OCI-LY7 (cell line): ENCODE measurements at regions not wholly inside any gene's neighbourhood (a gene's known extent, or its start where the extent isn't known, plus 50 kb on each side); places are given as distances from the start of the nearest gene placed in this dataset.

Source experiments
- BruUV-seq: library from RNA; stranded (reverse); fragments of 400-500 nt; replicated peaks from 2 replicates; lab custom pipeline; 2021; lab: Mats Ljungman, UMichigan
- CTCF ChIA-PET: fragments of 300-600 bp; sonication (Branson Sonifier 250); formaldehyde crosslinking; loops from one replicate; lab custom pipeline; 2022; ENCODE audit warnings: antibody characterized with exemption; ENCODE audit not compliant: unreplicated experiment; lab: Charles Lee
- POLR2A ChIA-PET: fragments of 300-600 bp; sonication (Branson Sonifier 250); formaldehyde crosslinking; loops from one replicate; lab custom pipeline; 2022; ENCODE audit warnings: antibody characterized with exemption; lab: Charles Lee
- DNase-seq: peaks from one replicate; pipeline ENCODE4 v3.0.0-alpha.2; 2015; ENCODE audit warnings: low spot score
- H2AFZ ChIP-seq: fragments of 200-600 bp; sonication (generic), shearing (Covaris generic); 2 replicates; pipeline ENCODE4 v1.6.1; 2014; ENCODE audit warnings: mild to moderate bottlenecking, antibody characterized with exemption, low read length, moderate library complexity
- H3K27ac ChIP-seq: fragments of 200-600 bp; sonication (generic); 2 replicates; pipeline ENCODE4 v1.5.1; 2014; ENCODE audit warnings: mixed run types, low read depth, mild to moderate bottlenecking, moderate library complexity, low read length, inconsistent platforms; ENCODE audit not compliant: poor library complexity, severe bottlenecking
- H3K36me3 ChIP-seq: fragments of 200-600 bp; sonication (generic); 2 replicates; pipeline ENCODE4 v1.6.1; 2014; ENCODE audit warnings: mild to moderate bottlenecking, antibody characterized with exemption, low read length, moderate library complexity, mixed read lengths; ENCODE audit not compliant: insufficient read depth
- H3K4me1 ChIP-seq: fragments of 200-600 bp; sonication (generic); 2 replicates; pipeline ENCODE4 v1.5.1; 2014; ENCODE audit warnings: mild to moderate bottlenecking, low read length; ENCODE audit not compliant: insufficient read depth, poor library complexity, severe bottlenecking
- H3K4me2 ChIP-seq: fragments of 200-600 bp; sonication (generic); 2 replicates; pipeline ENCODE4 v1.6.1; 2014; ENCODE audit warnings: mild to moderate bottlenecking, low read length
- H3K4me3 ChIP-seq: fragments of 200-600 bp; sonication (generic); 2 replicates; pipeline ENCODE4 v1.5.1; 2014; ENCODE audit warnings: mild to moderate bottlenecking, low read depth, low read length; ENCODE audit not compliant: poor library complexity, severe bottlenecking
- H3K79me2 ChIP-seq: fragments of 200-600 bp; sonication (generic); 2 replicates; pipeline ENCODE4 v1.6.1; 2016; ENCODE audit warnings: low read depth, mild to moderate bottlenecking, low read length, moderate library complexity, mixed read lengths; ENCODE audit not compliant: insufficient read depth
- H3K9me2 ChIP-seq: fragments of 200-600 bp; sonication (generic); 2 replicates; pipeline ENCODE4 v1.6.1; 2016; ENCODE audit warnings: mild to moderate bottlenecking, low read length, mixed read lengths; ENCODE audit not compliant: insufficient read depth
- H3K9me3 ChIP-seq: fragments of 200-600 bp; sonication (generic); 2 replicates; pipeline ENCODE4 v1.6.1; 2014; ENCODE audit warnings: mild to moderate bottlenecking, mixed run types, low read length, mixed read lengths
- H4K20me1 ChIP-seq: fragments of 200-600 bp; sonication (generic); 2 replicates; pipeline ENCODE4 v1.6.1; 2014; ENCODE audit warnings: mild to moderate bottlenecking, antibody characterized with exemption, low read length, moderate library complexity, mixed read lengths; ENCODE audit not compliant: insufficient read depth
- EZH2phosphoT487 ChIP-seq: fragments of 200-600 bp; sonication (generic); IDR thresholded peaks from 2 replicates; pipeline ENCODE4 v1.6.1; 2018; ENCODE audit warnings: low read depth, borderline replicate concordance, mild to moderate bottlenecking, mixed run types, antibody characterized with exemption, low read length, moderate library complexity, mixed read lengths
- intact Hi-C: fragments of 100-400 bp; cut with micrococcal nuclease; formaldehyde crosslinking; loops from one replicate; pipeline ENCODE4 v1.10.0; 2022; ENCODE audit not compliant: unreplicated experiment
- TF ChIP-seq, protein P1 (sequence below): fragments of 200-600 bp; sonication (generic); conservative IDR thresholded peaks from 2 replicates; pipeline ENCODE4 v1.5.1; 2014; ENCODE audit warnings: mild to moderate bottlenecking, antibody characterized with exemption, low read length, moderate library complexity, mixed read lengths

DNA sequence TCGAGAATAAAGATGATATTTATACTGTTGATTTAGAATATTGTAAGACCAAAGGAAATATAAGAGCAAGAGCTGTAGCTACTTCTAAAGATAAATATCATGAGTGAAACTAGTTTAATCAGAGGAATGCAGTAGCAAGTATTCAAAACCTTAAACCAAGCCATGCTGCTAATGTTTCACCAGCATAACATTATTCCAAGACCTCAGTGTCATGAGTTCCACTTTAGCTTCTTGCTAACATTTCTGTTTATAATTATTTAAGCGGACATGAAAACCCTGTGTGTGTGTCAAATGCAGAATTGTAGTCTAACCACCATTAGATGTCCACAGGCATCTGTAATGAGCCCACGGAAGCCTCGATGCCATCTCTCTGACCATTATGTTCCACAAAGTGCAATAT is 752.6 kb upstream of the MARCKS start:
- POLR2A ChIA-PET: no interaction called here

DNA sequence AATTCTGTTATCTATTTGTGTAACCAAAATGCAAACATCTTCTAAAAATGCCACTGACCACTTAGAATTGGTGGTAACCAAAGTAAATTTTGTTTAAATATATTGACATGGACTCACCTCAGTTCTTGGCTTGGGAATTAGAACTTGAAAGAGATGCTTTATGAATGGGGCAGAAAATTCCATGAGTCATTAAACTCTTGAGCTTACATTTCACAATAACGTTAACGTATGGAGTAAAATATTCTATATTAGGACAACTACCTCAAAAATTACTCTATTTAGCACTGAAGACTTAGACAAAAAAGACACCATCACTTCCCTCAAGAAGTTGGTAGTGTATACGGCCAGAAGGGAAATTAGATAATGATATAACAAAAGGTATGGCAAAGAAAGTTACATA is 752.2 kb upstream of the MARCKS start:
- DNase-seq: no peak
- Histone ChIP-seq H2AFZ (no peak overlapping the region), H3K4me1 (no peaks in the 10 kb centered on the region), H3K36me3 (no peaks in the 10 kb centered on the region), H3K27ac (no peak overlapping the region), H4K20me1 (no peaks in the 10 kb centered on the region), H3K4me3 (no peak overlapping the region), H3K9me2 (no peaks in the 10 kb centered on the region), H3K79me2 (no peaks in the 10 kb centered on the region), H3K9me3 (no peaks in the 10 kb centered on the region), H3K4me2 (no peak overlapping the region)
- TF ChIP-seq EZH2phosphoT487: no peak
- TF ChIP-seq, protein P1, sequence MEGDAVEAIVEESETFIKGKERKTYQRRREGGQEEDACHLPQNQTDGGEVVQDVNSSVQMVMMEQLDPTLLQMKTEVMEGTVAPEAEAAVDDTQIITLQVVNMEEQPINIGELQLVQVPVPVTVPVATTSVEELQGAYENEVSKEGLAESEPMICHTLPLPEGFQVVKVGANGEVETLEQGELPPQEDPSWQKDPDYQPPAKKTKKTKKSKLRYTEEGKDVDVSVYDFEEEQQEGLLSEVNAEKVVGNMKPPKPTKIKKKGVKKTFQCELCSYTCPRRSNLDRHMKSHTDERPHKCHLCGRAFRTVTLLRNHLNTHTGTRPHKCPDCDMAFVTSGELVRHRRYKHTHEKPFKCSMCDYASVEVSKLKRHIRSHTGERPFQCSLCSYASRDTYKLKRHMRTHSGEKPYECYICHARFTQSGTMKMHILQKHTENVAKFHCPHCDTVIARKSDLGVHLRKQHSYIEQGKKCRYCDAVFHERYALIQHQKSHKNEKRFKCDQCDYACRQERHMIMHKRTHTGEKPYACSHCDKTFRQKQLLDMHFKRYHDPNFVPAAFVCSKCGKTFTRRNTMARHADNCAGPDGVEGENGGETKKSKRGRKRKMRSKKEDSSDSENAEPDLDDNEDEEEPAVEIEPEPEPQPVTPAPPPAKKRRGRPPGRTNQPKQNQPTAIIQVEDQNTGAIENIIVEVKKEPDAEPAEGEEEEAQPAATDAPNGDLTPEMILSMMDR: no peak
- intact Hi-C loops: no loop called here
- BruUV-seq: no TSS peak
- POLR2A ChIA-PET: no interaction called here
- CTCF ChIA-PET: no interaction called here

More for the DNA sequence above, 752.6 kb upstream of the MARCKS start:
- Histone ChIP-seq H3K36me3 (no peaks in the 10 kb centered on the region), H2AFZ (no peak overlapping the region), H3K4me2 (no peak overlapping the region), H3K79me2 (no peaks in the 10 kb centered on the region), H3K9me3 (no peaks in the 10 kb centered on the region), H3K4me3 (no peak overlapping the region), H3K9me2 (no peaks in the 10 kb centered on the region), H4K20me1 (no peaks in the 10 kb centered on the region), H3K27ac (no peak overlapping the region), H3K4me1 (no peaks in the 10 kb centered on the region)
- no peak for TF ChIP-seq EZH2phosphoT487
- no peak for DNase-seq
- intact Hi-C loops: no loop called here
- no TSS peak for BruUV-seq
- CTCF ChIA-PET: no interaction called here

DNA sequence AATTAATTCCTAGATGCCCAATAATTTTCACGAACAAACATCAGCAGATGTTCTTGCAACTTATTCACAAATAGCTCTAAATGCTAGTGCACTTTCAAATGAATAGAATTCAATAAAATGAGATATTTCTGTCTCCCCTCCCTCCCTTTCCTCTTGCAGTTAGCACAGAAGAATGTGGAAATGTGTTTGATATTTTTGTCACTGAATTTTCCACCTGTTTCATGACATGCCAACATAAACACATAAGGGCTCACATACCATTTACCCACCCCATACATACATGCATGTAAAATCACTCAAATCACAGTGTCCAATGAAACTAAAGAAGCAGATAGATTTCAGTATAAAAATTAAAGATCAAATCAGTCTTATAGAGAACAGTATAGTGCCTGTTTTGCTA is 746.9 kb upstream of the MARCKS start:
- intact Hi-C loops: no loop called here

More for the DNA sequence above, 746.9 kb upstream of the MARCKS start:
- H3K4me3 ChIP-seq: no peak overlapping the region
- no peak for DNase-seq
- H3K9me3 ChIP-seq: no peaks in the 10 kb centered on the region
- H3K27ac ChIP-seq: no peak overlapping the region
- POLR2A ChIA-PET: no interaction called here
- H3K4me1 ChIP-seq: no peaks in the 10 kb centered on the region
- TF ChIP-seq, protein P1: no peak
- no peak for TF ChIP-seq EZH2phosphoT487
- H4K20me1 ChIP-seq: no peaks in the 10 kb centered on the region
- BruUV-seq: no TSS peak
- H2AFZ ChIP-seq: no peak overlapping the region
- H3K9me2 ChIP-seq: no peaks in the 10 kb centered on the region
- no peak overlapping the region for H3K4me2 ChIP-seq
- no peaks in the 10 kb centered on the region for H3K79me2 ChIP-seq
- CTCF ChIA-PET: no interaction called here
- no peaks in the 10 kb centered on the region for H3K36me3 ChIP-seq
